Stimulated activated CD8-positive, alpha-beta memory T cell treated with anti-CD3 and anti-CD28 coated beads, Interleukin-12 subunit alpha, Interleukin-12 subunit beta, amount 100 ng/mL, for 24 hours (primary cell): ENCODE measurements at regions not wholly inside any gene's neighbourhood (a gene's known extent, or its start where the extent isn't known, plus 50 kb on each side); places are given as distances from the start of the nearest gene placed in this dataset.

Experiments
- DNase-seq: peaks from one replicate; pipeline ENCODE4 v3.0.0-alpha.2; 2020; ENCODE audit errors: extremely low read depth

DNA sequence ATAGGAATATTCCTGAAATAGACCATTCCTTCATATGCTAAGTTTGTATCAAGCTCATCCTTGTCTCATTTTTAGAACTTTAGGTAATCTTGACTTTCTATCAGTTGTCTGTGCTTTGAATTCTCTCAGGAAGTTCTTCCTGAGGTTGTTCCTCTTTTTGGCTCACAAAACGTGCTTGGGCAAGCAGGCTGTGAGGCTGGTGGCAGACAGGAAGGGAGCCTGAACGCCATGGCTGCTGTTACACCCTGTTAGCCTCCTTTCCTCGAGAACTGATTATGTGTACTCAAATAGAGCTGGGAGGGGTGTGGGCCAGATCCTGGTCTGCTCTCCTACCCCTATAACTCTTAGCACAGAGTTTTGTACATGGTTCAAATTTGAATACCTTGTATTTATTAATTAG lies 136.4 kb upstream of the CELF4 start:
- DNase-seq: no peak

DNA sequence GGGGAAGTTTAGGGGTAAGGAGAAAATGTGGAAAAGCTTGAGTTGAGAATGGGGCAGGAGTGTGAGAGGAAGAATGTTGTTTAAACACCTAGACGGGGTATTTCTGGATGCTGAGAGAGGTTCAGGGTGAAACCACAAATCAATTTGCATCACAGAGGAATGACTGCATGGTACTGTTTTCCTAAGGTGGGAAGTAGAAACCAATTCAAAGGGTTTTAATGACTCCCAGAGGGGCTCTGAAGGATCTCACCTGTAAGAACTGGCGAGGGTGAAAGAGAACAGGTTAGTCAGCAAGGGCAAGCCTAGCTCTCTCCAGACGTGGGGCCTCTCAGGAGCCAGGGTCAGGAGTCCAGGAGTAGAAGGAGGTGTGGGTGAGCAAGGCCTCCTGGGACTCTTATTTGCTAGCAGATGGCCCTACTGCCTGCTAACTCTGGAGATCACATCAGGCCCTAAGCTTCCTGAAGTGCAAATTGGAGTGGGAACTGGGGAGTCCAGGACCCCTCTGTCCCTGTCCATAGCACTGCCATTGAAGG lies 133.0 kb upstream of the CELF4 start:
- DNase-seq: no peak

DNA sequence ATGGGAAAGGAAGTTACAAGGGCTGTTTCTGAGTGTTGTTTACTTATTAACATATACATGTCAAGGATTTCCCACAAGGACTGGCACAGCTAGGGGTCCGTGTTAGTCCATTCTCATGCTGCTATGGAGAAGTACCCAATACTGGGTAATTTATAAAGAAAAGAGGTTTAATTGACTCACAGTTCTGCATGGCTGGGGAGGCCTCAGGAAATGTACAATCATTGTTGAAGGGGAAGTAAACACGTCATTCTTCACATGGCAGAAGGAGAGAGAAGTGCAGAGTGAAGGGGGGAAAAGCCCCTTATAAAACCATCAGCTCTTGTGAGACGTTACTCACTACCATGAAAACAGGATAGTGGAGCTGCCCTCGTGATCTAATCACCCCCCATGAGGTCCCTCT lies 128.9 kb upstream of the CELF4 start:
- no peak for DNase-seq

- no peak for DNase-seq
These were observed 125.6 kb upstream of the CELF4 start for GRCh38 chr18:37691162-37691561.

DNA sequence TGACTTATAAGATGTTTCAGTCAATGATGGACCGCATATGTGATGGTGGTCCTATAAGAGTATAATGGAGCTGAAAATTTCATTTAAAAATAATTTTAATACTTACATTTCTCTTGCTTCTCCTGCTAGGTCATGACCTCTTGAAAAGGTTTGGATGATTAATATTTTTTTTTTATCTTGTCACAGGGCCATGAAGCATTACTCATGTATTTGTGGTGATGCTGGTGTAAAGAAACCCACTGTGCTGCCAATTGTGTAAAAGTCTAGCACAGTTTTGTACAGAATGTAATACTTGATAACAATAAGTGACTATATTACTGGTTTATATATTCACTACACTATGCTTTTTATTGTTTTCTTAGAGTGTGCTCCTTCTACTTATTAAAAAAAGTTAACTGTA lies 124.2 kb upstream of the CELF4 start:
- no peak for DNase-seq

DNA sequence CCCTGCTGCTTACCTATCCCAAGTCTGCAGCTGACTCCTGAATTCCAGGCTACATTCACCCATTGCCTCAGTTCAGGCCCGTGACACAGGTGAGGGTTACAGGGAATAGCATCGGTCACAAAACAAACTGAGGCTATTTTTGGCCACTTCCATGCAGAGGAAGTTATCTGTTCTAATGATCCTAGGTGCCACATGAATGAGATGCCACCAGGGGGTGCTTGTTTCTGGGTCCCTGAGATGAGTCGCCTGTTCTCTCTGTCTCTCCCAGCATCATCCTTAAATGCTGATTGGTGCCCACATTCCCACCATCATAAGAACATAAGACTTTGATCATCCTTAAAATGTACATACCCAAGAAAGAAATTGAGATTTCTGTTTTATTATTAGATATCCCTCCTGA lies 119.0 kb upstream of the CELF4 start:
- DNase-seq: no peak

GRCh38 chr18:37684183-37684582 lies 118.6 kb upstream of the CELF4 start:
- DNase-seq: no peak

- no peak for DNase-seq
These were observed 115.3 kb upstream of the CELF4 start for GRCh38 chr18:37680911-37681310.

DNA sequence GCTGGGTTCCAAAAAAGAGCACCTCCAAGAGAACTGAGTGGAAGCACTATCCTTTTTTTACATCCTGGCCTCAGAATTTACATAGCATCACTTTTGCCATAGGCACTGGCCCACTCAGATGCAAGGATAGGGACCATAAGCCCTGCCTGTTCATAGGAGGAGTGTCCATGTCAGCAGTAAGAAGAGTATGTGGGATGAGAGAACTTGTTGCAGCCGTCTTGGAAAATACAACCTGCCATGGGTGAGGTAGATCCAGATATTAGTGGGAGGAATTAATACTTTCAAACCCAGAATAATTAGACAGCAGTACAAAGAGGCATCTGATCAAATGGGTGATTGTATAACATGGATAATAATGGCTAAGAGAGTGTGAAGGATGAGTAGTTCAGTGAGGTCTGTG lies 110.7 kb upstream of the CELF4 start:
- no peak for DNase-seq

- DNase-seq: no peak
These were observed 110.1 kb upstream of the CELF4 start for GRCh38 chr18:37675699-37676098.

GRCh38 chr18:37674570-37674969 lies 109.0 kb upstream of the CELF4 start:
- no peak for DNase-seq

DNA sequence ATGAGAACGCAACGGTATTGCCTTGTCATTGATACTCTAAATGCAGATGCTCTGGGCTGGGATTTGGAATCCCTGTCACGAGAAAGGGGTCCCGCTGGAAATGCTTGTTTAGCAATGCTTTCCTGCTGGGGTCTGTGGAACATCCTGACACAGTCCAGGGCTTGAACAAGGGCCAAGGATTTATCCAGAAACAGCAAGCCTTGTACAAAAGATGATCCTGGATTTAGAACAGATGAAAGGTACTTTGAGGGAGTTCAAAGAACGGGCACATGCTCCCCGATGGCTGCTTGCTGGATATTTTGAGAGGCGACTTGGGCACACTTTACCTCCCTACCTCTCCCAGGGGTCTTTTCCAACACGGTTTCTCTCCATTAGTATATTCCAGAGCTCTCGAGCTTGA lies 108.1 kb upstream of the CELF4 start:
- DNase-seq: no peak

DNA sequence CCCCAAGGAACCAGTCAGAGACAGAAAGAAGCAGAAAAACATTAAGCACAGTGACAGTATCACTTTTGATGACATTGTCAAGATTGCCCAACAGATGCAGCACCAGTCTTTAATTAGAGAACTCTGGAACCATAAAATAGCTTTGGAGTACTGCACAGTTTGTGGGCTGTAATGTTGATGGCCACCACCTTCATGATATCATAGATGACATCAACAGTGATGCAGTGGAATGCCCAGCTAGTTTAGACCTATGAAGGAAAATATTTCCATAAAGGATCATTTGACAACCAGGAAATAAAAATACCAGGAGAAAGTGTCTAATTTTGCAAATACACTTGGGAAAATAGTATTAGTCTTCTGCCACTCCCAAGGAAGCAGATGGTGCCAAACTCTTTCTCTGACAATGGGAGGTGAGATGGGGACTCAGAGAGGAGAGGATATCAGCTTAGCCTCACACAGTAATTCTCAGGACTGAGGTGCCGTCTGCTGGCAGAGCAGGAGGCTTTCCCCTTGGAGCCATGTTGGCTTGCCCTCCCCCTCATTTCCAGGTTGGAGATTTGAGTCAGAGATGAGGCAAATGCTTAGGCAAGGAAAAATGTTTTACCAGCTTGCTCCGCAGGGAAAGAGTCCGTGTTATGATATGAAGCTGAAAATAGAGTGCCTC lies 107.5 kb upstream of the CELF4 start:
- no peak for DNase-seq

- DNase-seq: no peak
These were observed 106.4 kb upstream of the CELF4 start for GRCh38 chr18:37672001-37672400.

- DNase-seq: no peak
These were observed 105.9 kb upstream of the CELF4 start for GRCh38 chr18:37671530-37671929.

DNA sequence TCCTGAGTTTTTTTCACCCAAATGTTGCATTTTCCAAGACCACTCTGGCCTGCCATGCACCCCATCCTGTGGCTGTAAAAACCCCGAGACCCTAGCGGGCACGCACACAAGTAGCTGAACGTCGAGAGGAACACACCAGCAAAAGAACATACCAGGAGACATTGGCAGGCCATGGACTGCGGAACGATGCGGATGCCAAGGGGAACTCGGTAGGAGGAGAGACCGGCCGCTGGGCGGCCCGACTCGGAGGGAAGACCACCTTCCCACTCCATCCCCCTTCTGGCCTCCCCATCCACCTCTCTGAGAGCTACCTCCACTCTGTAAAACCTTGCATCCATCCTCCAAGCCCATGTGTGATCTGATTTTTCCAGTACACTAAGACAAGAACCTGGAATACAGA lies 105.5 kb upstream of the CELF4 start:
- DNase-seq: no peak

DNA sequence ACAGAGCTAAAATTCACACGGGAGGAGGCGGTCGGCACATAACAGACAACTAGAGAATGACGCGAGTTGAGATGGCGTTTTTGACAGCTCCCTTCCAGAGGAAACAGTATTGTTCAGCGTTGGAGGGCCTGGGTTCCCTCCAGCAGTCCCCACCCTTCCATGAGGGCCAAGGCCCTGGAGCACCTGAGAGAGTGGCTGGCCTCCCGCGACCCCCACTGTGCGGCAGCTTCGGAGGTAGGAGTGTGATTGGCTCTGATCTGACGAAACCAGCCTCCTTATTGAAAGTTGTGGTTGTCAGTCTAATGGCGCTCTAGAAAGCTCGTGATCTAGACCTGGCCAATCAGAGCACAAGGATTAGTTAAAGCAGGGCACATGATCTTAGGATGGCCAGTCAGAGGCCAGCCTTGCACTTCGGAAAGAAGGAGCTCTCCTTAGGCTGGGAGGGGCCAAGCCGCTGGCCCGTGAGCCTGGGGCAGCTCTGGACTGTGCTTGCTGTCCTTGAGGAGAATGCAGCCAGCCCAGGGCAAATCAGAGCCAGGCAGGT lies 104.5 kb upstream of the CELF4 start:
- DNase-seq: no peak

GRCh38 chr18:37668971-37669747 lies 103.6 kb upstream of the CELF4 start:
- DNase-seq: no peak

GRCh38 chr18:37667836-37668235 lies 102.2 kb upstream of the CELF4 start:
- no peak for DNase-seq

- DNase-seq: no peak
These were observed 101.4 kb upstream of the CELF4 start for GRCh38 chr18:37666991-37667390.

- no peak for DNase-seq
These were observed 100.9 kb upstream of the CELF4 start for GRCh38 chr18:37666451-37666850.

DNA sequence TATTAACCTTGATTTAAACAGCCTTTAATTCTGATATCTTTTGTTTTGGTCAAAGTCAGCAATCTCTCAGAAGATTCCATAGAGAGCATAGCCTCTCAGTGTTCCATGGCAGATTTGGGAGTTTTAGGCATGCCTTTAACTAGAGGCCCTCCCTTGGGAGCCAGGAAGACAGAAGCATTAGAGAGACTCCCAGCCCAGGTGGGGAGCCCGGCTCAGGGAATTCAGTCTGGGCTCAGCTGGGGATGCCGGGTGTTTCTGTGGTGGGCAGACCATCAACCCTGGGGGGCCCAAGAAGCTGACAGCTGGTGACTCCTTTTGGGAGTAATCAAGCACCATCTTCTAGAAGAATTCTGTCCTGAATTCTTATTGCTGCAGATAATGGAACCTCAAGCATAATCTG lies 99.7 kb upstream of the CELF4 start:
- DNase-seq: no peak

DNA sequence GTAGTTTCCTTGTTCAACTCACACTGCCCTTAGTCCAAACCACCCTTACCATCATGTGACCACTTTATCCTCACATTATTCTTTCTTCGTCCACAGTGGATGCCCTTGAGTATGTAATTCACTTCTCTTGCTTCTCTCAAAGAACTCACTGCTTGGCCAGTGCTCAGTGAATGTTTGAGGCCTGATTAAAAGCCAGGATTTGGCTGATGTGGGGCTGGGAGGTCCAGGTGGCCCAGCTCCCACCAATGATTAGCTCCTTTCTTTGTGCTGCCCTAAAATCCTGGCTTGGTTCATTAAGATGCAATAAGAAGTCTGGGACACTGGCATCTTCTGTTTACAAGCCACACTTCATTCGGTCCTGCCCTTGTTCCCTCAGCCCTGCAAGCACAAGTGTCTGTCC lies 97.8 kb upstream of the CELF4 start:
- DNase-seq: no peak
